ENCODE measurements at regions not wholly inside any gene's neighbourhood (a gene's known extent, or its start where the extent isn't known, plus 50 kb on each side); places are given as distances from the start of the nearest gene placed in this dataset.
"Not testable (repeated sequence)": the region's sequence is repeated elsewhere in the genome, so short reads cannot be mapped to it uniquely, and the experiment has no call there.

GRCh38 chr9:129307227-129307970, 129.3 kb upstream of the IER5L start:
- no peaks in the 10 kb centered on the region for H3K27me3 ChIP-seq
- in situ Hi-C loops (cut with MboI; ENCODE audit: low sequenced_read_pairs in 4 of 4) = no loop called here
- no peaks in the 10 kb centered on the region for H3K9me3 ChIP-seq
- H3K4me1 ChIP-seq = no peaks in the 10 kb centered on the region
- no peak overlapping the region for H3K4me3 ChIP-seq
- no peak for TF ChIP-seq POLR2A (IDR thresholded peaks at IDR 0.05)
- TF ChIP-seq, protein P1, sequence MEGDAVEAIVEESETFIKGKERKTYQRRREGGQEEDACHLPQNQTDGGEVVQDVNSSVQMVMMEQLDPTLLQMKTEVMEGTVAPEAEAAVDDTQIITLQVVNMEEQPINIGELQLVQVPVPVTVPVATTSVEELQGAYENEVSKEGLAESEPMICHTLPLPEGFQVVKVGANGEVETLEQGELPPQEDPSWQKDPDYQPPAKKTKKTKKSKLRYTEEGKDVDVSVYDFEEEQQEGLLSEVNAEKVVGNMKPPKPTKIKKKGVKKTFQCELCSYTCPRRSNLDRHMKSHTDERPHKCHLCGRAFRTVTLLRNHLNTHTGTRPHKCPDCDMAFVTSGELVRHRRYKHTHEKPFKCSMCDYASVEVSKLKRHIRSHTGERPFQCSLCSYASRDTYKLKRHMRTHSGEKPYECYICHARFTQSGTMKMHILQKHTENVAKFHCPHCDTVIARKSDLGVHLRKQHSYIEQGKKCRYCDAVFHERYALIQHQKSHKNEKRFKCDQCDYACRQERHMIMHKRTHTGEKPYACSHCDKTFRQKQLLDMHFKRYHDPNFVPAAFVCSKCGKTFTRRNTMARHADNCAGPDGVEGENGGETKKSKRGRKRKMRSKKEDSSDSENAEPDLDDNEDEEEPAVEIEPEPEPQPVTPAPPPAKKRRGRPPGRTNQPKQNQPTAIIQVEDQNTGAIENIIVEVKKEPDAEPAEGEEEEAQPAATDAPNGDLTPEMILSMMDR (IDR thresholded peaks at IDR 0.05 in 4 of 5, conservative IDR thresholded peaks at IDR 0.05 in 1 of 5) = no peak
- intact Hi-C loops (cut with DNase I; ENCODE audit: low total_unique reads) = no loop called here
- no peak overlapping the region for H3K27ac ChIP-seq
- DNase-seq (no peak), ATAC-seq (no peak)
- no peaks in the 10 kb centered on the region for H3K36me3 ChIP-seq

- Histone ChIP-seq H3K27ac (no peak overlapping the region), H3K9me3 (no peaks in the 10 kb centered on the region), H3K4me3 (no peak overlapping the region), H3K27me3 (no peaks in the 10 kb centered on the region), H3K36me3 (no peaks in the 10 kb centered on the region), H3K4me1 (no peaks in the 10 kb centered on the region)
- DNase-seq (peak in 1 of 2 donors; percentile 2), ATAC-seq (no peak)
- intact Hi-C loops (cut with DNase I; ENCODE audit: low total_unique reads) (no loop called here), in situ Hi-C loops (cut with MboI; ENCODE audit: low sequenced_read_pairs in 4 of 4) (no loop called here)
- TF ChIP-seq, protein P1 (IDR thresholded peaks at IDR 0.05 in 4 of 5, conservative IDR thresholded peaks at IDR 0.05 in 1 of 5) = no peak
- no peak for TF ChIP-seq POLR2A (IDR thresholded peaks at IDR 0.05)
These were observed 128.4 kb upstream of the IER5L start for GRCh38 chr9:129306318-129306973.

GRCh38 chr9:129305246-129305645, 127.2 kb upstream of the IER5L start:
- ATAC-seq = no peak
- no peaks in the 10 kb centered on the region for H3K27me3 ChIP-seq
- no peak overlapping the region for H3K4me3 ChIP-seq
- no peaks in the 10 kb centered on the region for H3K4me1 ChIP-seq
- intact Hi-C loops (cut with DNase I; ENCODE audit: low total_unique reads) (no loop called here), in situ Hi-C loops (cut with MboI; ENCODE audit: low sequenced_read_pairs in 4 of 4) (no loop called here)
- no peak overlapping the region for H3K27ac ChIP-seq
- H3K9me3 ChIP-seq = no peaks in the 10 kb centered on the region
- TF ChIP-seq POLR2A (IDR thresholded peaks at IDR 0.05) = no peak
- TF ChIP-seq, protein P1 (IDR thresholded peaks at IDR 0.05 in 4 of 5, conservative IDR thresholded peaks at IDR 0.05 in 1 of 5) = no peak
- DNase-seq = peak in 1 of 2 donors; percentile 8
- no peaks in the 10 kb centered on the region for H3K36me3 ChIP-seq

DNA sequence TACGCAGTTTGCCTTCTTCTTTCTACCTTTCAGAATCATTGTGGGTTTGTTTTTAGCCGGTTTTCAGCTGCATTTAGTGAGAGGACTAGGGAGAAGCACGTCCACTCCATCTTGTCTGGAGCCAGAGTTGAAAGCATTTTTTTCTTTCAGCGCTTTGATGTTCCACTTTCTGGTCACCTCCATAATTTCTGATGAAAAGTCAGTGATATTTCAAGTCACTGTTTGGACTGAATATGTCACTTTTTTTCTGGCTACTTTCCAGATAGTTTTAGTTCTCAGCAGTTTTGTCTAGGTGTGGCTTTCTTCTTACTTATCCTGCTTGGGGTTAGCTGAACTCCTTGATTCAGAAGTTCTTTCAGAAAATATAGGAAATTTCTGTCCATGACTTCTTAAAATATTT, 123.9 kb upstream of the IER5L start:
- Histone ChIP-seq H3K36me3 (no peaks in the 10 kb centered on the region), H3K27me3 (no peaks in the 10 kb centered on the region), H3K4me3 (no peak overlapping the region), H3K4me1 (no peaks in the 10 kb centered on the region), H3K9me3 (no peaks in the 10 kb centered on the region), H3K27ac (no peak overlapping the region)
- intact Hi-C loops (cut with DNase I; ENCODE audit: low total_unique reads) = no loop called here
- in situ Hi-C loops (cut with MboI; ENCODE audit: low sequenced_read_pairs in 4 of 4) = no loop called here
- DNase-seq (no peak), ATAC-seq (no peak)
- TF ChIP-seq, protein P1 (IDR thresholded peaks at IDR 0.05 in 4 of 5, conservative IDR thresholded peaks at IDR 0.05 in 1 of 5) = no peak
- TF ChIP-seq POLR2A (IDR thresholded peaks at IDR 0.05) = no peak

DNA sequence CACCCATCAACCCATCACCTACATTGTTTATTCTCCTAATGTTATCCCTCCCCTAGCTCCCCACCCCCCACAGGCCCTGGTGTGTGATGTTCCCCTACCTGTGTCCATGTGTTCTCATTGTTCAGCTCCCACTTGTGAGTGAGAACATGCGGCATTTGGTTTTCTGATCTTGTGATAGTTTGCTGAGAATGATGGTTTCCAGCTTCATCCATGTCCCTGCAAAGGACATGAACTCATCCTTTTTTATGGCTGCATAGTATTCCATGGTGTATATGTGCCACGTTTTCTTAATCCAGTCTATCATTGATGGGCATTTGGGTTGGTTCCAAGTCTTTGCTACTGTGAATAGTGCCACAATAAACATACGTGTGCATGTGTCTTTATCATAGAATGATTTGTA, 118.1 kb upstream of the IER5L start:
- ATAC-seq; in situ Hi-C loops (cut with MboI; ENCODE audit: low sequenced_read_pairs in 4 of 4); H3K4me3 ChIP-seq; H3K27me3 ChIP-seq; H3K36me3 ChIP-seq; H3K4me1 ChIP-seq; DNase-seq; H3K9me3 ChIP-seq; intact Hi-C loops (cut with DNase I; ENCODE audit: low total_unique reads); H3K27ac ChIP-seq: not testable (repeated sequence)
